ENCODE measurements at regions not wholly inside any gene's neighbourhood (a gene's known extent, or its start where the extent isn't known, plus 50 kb on each side); places are given as distances from the start of the nearest gene placed in this dataset.

DNA sequence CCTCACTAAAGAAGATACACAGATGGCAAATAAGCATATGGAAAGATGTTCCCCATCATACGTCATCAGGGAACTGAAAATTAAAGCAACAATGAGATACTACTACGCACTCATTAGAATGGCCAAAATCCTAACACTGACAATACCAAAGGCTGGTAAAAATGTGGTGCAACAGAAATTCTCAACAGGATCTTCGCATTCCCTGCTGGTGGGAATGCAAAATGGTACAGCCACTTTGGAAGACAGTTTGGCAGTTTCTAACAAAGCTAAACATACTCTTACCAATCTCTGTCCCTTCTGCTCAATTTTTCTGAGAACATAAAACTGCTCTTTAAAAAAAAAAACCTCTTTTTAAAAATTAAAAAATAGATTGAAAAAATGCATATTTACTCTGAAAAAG lies 300.2 kb downstream of the FBXW7 start:
- no peaks in the 10 kb centered on the region for H3K36me3 ChIP-seq (ENCODE audit: control insufficient read depth, insufficient read depth, low read length)
- 86% methylated on average over 1 of the region's 3 CpGs; no CpG with 5 or more reads in 1 of the 2 experiments for WGBS, 2 experiments (ENCODE audit: insufficient coverage in 2 of 2)

DNA sequence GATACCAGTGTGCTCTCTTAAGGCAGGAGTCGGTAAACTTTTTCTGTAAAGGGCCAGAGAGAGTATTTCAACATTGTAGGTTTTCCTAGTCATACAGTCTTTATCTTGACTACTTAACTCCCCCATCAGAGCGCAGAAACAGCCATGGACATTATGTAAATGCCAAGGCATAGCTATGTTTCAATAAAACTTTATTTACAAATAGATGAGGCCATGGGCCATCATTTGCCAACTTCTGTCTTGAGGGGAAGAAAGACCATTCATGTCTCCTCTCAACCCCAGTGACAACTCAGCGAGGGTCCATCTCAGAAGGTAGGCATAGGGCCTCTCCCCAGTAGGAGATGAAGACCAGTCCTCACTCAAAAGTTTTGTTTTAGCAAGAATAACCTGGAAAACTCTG lies 301.3 kb downstream of the FBXW7 start:
- Histone ChIP-seq H3K36me3 (ENCODE audit: control insufficient read depth, insufficient read depth, low read length) (no peaks in the 10 kb centered on the region), H3K9me3 (ENCODE audit: control insufficient read depth, low read length) (no peaks in the 10 kb centered on the region)
- 83% methylated on average over 1 of the region's 3 CpGs; no CpG with 5 or more reads in 1 of the 2 experiments for WGBS, 2 experiments (ENCODE audit: insufficient coverage in 2 of 2)

More for the DNA sequence above, 300.2 kb downstream of the FBXW7 start:
- Histone ChIP-seq H3K4me3 (ENCODE audit: extremely low read depth, insufficient read depth, low read length, poor library complexity, severe bottlenecking) (no peak overlapping the region), H3K9me3 (ENCODE audit: control insufficient read depth, low read length) (no peaks in the 10 kb centered on the region), H3K4me1 (ENCODE audit: control insufficient read depth, insufficient read depth, low read length, poor library complexity, severe bottlenecking) (no peaks in the 10 kb centered on the region), H3K27ac (ENCODE audit: low read depth, low read length, severe bottlenecking) (no peak overlapping the region)

DNA sequence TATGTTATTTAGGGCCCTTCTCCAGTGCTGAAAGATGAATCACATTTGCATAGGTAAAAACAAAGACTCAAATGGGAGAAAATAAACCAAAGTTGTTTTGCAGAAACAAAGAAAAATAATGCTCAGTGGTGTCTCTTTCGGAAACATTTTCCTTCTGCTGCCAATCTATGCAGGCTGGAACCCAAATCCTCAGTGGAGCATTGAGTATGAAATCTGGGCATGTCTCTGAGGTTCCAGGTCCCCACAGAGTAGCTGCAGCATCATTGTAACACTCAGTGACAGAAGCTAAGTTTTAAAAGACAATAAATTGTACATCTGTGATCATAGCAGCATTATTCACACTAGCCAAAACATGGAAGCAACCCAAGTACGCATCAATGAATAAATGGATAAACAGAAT lies 303.6 kb downstream of the FBXW7 start:
- Histone ChIP-seq H3K4me1 (ENCODE audit: control insufficient read depth, insufficient read depth, low read length, poor library complexity, severe bottlenecking) (no peaks in the 10 kb centered on the region), H3K9me3 (ENCODE audit: control insufficient read depth, low read length) (no peaks in the 10 kb centered on the region), H3K4me3 (ENCODE audit: extremely low read depth, insufficient read depth, low read length, poor library complexity, severe bottlenecking) (no peak overlapping the region), H3K27ac (ENCODE audit: low read depth, low read length, severe bottlenecking) (no peak overlapping the region), H3K36me3 (ENCODE audit: control insufficient read depth, insufficient read depth, low read length) (no peaks in the 10 kb centered on the region)
- 90 to 94% methylated on average over 1 of the region's 2 CpGs for WGBS, 2 experiments (ENCODE audit: insufficient coverage in 2 of 2)

More for the DNA sequence above, 301.3 kb downstream of the FBXW7 start:
- H3K4me3 ChIP-seq (ENCODE audit: extremely low read depth, insufficient read depth, low read length, poor library complexity, severe bottlenecking), result no peak overlapping the region
- H3K4me1 ChIP-seq (ENCODE audit: control insufficient read depth, insufficient read depth, low read length, poor library complexity, severe bottlenecking), result no peaks in the 10 kb centered on the region
- H3K27ac ChIP-seq (ENCODE audit: low read depth, low read length, severe bottlenecking), result no peak overlapping the region

DNA sequence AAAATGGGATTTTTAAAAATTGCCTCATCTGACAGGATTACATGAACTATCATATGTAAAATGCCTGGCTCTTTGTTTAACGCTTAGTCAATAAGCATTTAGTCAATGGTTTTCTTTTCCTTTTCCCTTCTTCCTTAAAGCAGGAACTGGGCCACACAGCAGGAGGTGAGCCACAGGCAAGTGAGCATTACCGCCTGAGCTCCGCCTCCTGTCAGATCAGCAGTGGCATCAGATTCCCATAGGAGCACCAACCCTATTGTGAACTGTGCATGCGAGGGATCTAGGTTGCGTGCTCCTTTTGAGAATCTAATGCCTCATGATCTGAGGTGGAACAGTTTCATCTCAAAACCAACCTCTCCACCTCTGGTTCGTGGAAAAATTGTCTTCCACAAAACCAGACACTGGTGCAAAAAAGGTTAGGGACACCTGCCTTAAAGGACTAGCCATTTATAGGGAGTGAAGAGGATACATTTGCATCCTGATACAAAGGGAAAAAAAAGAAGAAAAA lies 306.1 kb downstream of the FBXW7 start:
- H3K4me1 ChIP-seq (ENCODE audit: control insufficient read depth, insufficient read depth, low read length, poor library complexity, severe bottlenecking), result no peaks in the 10 kb centered on the region
- no peak overlapping the region for H3K4me3 ChIP-seq (ENCODE audit: extremely low read depth, insufficient read depth, low read length, poor library complexity, severe bottlenecking)
- H3K9me3 ChIP-seq (ENCODE audit: control insufficient read depth, low read length), result no peaks in the 10 kb centered on the region
- H3K27ac ChIP-seq (ENCODE audit: low read depth, low read length, severe bottlenecking), result no peak overlapping the region
- H3K36me3 ChIP-seq (ENCODE audit: control insufficient read depth, insufficient read depth, low read length), result no peaks in the 10 kb centered on the region
- 79% methylated on average over 3 to 5 of the region's 6 CpGs for WGBS, 2 experiments (ENCODE audit: insufficient coverage in 2 of 2)

DNA sequence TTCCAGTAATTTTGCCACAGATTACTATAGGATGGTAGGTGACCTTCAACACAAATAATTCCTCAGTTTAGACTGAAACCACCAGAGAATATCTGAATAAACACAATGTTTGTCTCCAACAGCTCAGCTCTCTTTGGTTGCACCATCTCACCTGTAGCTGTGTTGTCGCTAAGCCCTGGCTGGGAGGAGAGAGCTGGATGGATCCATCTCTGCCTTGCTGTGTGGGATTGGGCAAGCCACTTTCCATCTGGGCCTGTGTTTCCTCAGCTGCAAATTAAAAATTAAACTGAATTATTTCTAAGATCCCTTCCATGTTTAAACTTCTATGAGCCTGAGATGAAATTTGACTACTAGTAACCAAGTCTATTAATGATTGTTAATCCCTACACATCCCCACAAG lies 310.2 kb downstream of the FBXW7 start:
- Histone ChIP-seq H3K9me3 (ENCODE audit: control insufficient read depth, low read length) (no peaks in the 10 kb centered on the region), H3K36me3 (ENCODE audit: control insufficient read depth, insufficient read depth, low read length) (no peaks in the 10 kb centered on the region), H3K4me3 (ENCODE audit: extremely low read depth, insufficient read depth, low read length, poor library complexity, severe bottlenecking) (no peak overlapping the region), H3K27ac (ENCODE audit: low read depth, low read length, severe bottlenecking) (no peak overlapping the region), H3K4me1 (ENCODE audit: control insufficient read depth, insufficient read depth, low read length, poor library complexity, severe bottlenecking) (no peaks in the 10 kb centered on the region)
- WGBS, 2 experiments (ENCODE audit: insufficient coverage in 2 of 2), result 100% methylated on average over 1 of the region's 1 CpG; no CpG with 5 or more reads in 1 of the 2 experiments

DNA sequence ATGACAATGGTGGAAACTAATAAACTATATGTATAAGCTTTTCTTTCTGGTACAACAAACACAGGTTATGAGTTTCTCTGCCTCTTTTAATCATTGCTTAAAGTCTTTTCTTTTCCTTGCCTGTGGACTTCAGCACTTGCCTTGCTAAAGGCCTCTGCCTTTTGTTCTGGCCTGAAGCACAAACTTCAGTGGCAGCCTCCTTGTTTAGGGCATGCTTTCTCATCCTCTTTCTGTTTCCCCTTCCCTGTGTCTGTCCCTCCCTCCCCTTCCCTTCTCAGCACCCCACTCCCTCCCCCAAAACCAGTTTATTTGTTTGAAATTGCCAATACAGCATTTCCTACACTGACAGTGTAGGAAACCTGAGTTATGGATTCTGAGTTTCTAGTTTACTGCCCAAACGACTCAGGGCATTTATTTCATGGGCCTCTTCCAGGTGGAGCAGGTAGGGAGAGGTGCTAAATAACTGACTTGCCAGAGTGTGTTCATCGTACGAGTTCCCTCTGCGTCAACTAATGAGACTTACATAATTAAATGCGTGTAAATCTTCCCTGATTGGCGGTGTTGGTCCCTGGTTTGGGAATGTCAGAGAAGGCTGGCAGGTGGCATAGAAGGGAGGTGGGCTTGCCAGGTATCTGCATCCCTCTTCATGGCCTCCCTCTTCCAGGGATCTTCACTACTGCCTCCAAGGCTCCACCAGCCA lies 311.0 kb downstream of the FBXW7 start:
- no peaks in the 10 kb centered on the region for H3K36me3 ChIP-seq (ENCODE audit: control insufficient read depth, insufficient read depth, low read length)
- H3K27ac ChIP-seq (ENCODE audit: low read depth, low read length, severe bottlenecking), result no peak overlapping the region
- H3K4me1 ChIP-seq (ENCODE audit: control insufficient read depth, insufficient read depth, low read length, poor library complexity, severe bottlenecking), result no peaks in the 10 kb centered on the region
- H3K4me3 ChIP-seq (ENCODE audit: extremely low read depth, insufficient read depth, low read length, poor library complexity, severe bottlenecking), result no peak overlapping the region
- no peaks in the 10 kb centered on the region for H3K9me3 ChIP-seq (ENCODE audit: control insufficient read depth, low read length)
- WGBS, 2 experiments (ENCODE audit: insufficient coverage in 2 of 2), result 95% methylated on average over 4 to 6 of the region's 6 CpGs

DNA sequence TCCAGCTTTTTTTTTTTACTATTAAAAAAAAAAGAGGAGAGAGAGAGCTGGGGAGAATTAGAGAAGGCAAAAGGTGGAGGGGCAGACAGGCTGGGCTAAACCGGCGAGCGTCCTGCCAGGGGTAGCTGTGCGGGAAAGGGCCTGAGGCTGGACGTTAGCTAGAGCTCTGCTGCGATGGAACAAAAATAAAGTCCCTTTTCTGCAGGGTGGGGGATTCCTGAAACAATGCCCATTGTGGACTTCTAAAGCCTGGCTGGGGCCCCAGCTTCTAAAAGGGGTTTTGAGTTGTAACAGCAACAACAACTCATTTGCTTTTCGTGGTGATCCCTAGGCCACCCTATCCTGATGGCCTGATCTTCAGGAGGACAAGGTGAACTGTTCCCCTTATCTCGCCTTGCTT lies 311.7 kb downstream of the FBXW7 start:
- Histone ChIP-seq H3K4me3 (ENCODE audit: extremely low read depth, insufficient read depth, low read length, poor library complexity, severe bottlenecking) (no peak overlapping the region), H3K9me3 (ENCODE audit: control insufficient read depth, low read length) (no peaks in the 10 kb centered on the region), H3K27ac (ENCODE audit: low read depth, low read length, severe bottlenecking) (no peak overlapping the region), H3K36me3 (ENCODE audit: control insufficient read depth, insufficient read depth, low read length) (no peaks in the 10 kb centered on the region), H3K4me1 (ENCODE audit: control insufficient read depth, insufficient read depth, low read length, poor library complexity, severe bottlenecking) (no peaks in the 10 kb centered on the region)
- WGBS, 2 experiments (ENCODE audit: insufficient coverage in 2 of 2), result 96 to 98% methylated on average over 7 to 8 of the region's 8 CpGs

DNA sequence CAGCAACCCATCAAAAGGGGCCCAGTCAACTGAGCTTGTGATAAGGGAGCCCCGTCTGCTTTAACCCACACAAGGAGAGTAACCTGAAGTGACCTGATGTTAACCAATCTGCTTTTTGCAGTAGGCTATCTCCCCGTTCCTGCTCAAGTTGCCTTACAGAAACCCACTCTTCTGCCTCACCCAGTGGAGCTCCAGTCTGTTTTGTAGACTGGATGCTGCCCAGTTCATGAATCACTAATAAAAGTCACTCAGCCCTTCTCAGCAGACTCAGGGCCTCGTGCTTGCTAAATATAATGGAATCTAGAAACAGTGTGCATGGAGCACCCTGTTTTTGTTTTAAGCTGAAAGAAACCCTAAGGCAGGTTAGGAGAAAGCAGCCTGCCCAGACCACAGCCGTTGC lies 312.3 kb downstream of the FBXW7 start:
- no peaks in the 10 kb centered on the region for H3K4me1 ChIP-seq (ENCODE audit: control insufficient read depth, insufficient read depth, low read length, poor library complexity, severe bottlenecking)
- 86 to 100% methylated on average over 1 to 3 of the region's 4 CpGs for WGBS, 2 experiments (ENCODE audit: insufficient coverage in 2 of 2)
- no peak overlapping the region for H3K4me3 ChIP-seq (ENCODE audit: extremely low read depth, insufficient read depth, low read length, poor library complexity, severe bottlenecking)
- H3K9me3 ChIP-seq (ENCODE audit: control insufficient read depth, low read length), result no peaks in the 10 kb centered on the region
- H3K36me3 ChIP-seq (ENCODE audit: control insufficient read depth, insufficient read depth, low read length), result no peaks in the 10 kb centered on the region
- H3K27ac ChIP-seq (ENCODE audit: low read depth, low read length, severe bottlenecking), result no peak overlapping the region

DNA sequence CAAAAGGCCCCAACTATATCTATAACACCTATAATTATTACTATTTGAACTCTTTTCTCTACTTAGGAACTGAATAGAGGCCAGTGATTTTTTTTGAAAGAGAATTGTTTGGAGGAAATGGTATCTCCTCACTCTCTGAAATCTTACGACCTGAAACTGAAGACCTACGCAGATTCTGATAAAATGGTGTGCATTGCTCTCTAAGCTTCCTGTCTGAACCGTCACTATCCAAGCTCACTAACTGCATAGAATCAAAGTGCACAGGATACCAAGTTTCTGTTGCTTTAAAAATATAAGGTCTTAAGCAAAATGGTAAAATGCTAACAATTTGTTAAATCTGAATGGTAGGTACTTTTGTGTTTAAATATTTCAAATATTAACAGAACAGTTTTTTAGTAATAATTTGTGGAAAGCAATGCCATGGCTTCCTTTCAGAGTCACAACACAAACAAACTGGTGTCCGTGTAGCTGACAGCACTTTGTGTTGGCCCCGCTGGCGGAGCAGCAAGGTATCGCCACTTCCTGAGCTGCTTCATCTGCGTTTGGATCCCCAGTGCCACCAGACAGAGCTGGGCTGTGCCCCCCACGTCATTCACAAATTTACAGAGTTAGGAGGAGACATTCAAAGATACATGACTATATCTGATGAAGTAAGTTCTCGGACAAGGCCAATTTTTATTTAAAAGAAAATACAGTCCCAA lies 313.9 kb downstream of the FBXW7 start:
- H3K4me1 ChIP-seq (ENCODE audit: control insufficient read depth, insufficient read depth, low read length, poor library complexity, severe bottlenecking), result no peaks in the 10 kb centered on the region
- H3K9me3 ChIP-seq (ENCODE audit: control insufficient read depth, low read length), result no peaks in the 10 kb centered on the region
- 90 to 95% methylated on average over 4 to 8 of the region's 10 CpGs for WGBS, 2 experiments (ENCODE audit: insufficient coverage in 2 of 2)

DNA sequence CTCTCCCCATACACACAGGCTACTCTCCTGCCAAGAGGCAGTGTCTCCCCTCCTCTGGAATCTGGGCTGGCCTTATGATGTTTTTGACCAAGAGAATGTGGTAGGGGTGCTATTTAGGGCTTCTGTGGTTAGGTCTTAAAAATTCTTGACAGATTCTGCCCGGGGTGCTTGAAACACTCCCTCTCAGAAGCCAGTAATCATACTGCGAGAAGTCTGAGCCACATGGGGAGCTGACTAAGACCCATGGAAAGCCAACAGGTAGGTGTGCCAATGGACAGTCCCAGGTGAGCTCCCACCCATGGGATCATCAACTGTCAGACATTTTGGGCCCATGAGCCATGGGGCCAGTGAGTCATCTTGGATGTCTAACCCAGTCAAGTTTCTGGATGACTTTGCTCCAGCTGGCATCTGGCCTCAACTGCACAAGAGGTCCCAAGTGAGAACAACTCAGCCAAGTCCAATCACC lies 315.7 kb downstream of the FBXW7 start:
- Histone ChIP-seq H3K4me1 (ENCODE audit: control insufficient read depth, insufficient read depth, low read length, poor library complexity, severe bottlenecking) (no peaks in the 10 kb centered on the region), H3K4me3 (ENCODE audit: extremely low read depth, insufficient read depth, low read length, poor library complexity, severe bottlenecking) (no peak overlapping the region), H3K36me3 (ENCODE audit: control insufficient read depth, insufficient read depth, low read length) (no peaks in the 10 kb centered on the region), H3K27ac (ENCODE audit: low read depth, low read length, severe bottlenecking) (no peak overlapping the region), H3K9me3 (ENCODE audit: control insufficient read depth, low read length) (no peaks in the 10 kb centered on the region)
- 95 to 100% methylated on average over 2 of the region's 2 CpGs for WGBS, 2 experiments (ENCODE audit: insufficient coverage in 2 of 2)

More for the DNA sequence above, 313.9 kb downstream of the FBXW7 start:
- no peak overlapping the region for H3K27ac ChIP-seq (ENCODE audit: low read depth, low read length, severe bottlenecking)
- no peaks in the 10 kb centered on the region for H3K36me3 ChIP-seq (ENCODE audit: control insufficient read depth, insufficient read depth, low read length)
- H3K4me3 ChIP-seq (ENCODE audit: extremely low read depth, insufficient read depth, low read length, poor library complexity, severe bottlenecking), result no peak overlapping the region

DNA sequence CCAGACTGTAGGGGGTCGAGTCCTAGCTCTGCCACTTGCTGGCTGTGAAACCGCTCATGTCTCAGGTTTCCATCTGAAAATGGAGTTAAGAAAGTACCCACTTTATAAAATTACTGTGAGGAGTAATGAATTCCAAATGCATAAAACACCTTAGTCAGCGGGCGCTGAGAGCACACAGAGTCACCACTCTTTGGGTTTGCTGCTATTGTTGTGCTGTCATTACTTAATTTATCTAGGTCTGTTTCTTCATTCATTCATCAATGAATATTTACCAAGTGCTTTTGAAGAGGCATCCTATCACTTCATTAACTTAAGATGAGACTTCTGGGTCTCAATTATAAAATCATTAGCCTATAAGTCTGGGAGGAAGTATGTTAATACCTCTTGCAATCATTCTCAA lies 317.3 kb downstream of the FBXW7 start:
- Histone ChIP-seq H3K4me1 (ENCODE audit: control insufficient read depth, insufficient read depth, low read length, poor library complexity, severe bottlenecking) (no peaks in the 10 kb centered on the region), H3K36me3 (ENCODE audit: control insufficient read depth, insufficient read depth, low read length) (no peaks in the 10 kb centered on the region), H3K27ac (ENCODE audit: low read depth, low read length, severe bottlenecking) (no peak overlapping the region), H3K9me3 (ENCODE audit: control insufficient read depth, low read length) (no peaks in the 10 kb centered on the region), H3K4me3 (ENCODE audit: extremely low read depth, insufficient read depth, low read length, poor library complexity, severe bottlenecking) (no peak overlapping the region)
- 100% methylated on average over 1 of the region's 4 CpGs; no CpG with 5 or more reads in 1 of the 2 experiments for WGBS, 2 experiments (ENCODE audit: insufficient coverage in 2 of 2)
